ENCODE measurements at regions not wholly inside any gene's neighbourhood (a gene's known extent, or its start where the extent isn't known, plus 50 kb on each side); places are given as distances from the start of the nearest gene placed in this dataset.

GRCh38 chr2:200725596-200725995 lies 86.1 kb upstream of the BZW1 start:
- DNase-seq, result no peak

GRCh38 chr2:200728630-200729029 lies 83.1 kb upstream of the BZW1 start:
- no peak for DNase-seq

GRCh38 chr2:200730302-200730701 lies 81.4 kb upstream of the BZW1 start:
- no peak for DNase-seq

GRCh38 chr2:200730960-200731359 lies 80.8 kb upstream of the BZW1 start:
- DNase-seq, result no peak

- peak; percentile 15 to 33 for DNase-seq
These were observed 78.8 kb upstream of the BZW1 start for GRCh38 chr2:200732866-200733265.

- no peak for DNase-seq
These were observed 78.0 kb upstream of the BZW1 start for GRCh38 chr2:200733713-200734198.

GRCh38 chr2:200735061-200735460 lies 76.6 kb upstream of the BZW1 start:
- DNase-seq, result no peak

- no peak for DNase-seq
These were observed 75.0 kb upstream of the BZW1 start for GRCh38 chr2:200736646-200737274.

GRCh38 chr2:200737585-200737984 lies 74.1 kb upstream of the BZW1 start:
- DNase-seq, result no peak

- DNase-seq, result no peak
These were observed 73.1 kb upstream of the BZW1 start for GRCh38 chr2:200738590-200738989.

- DNase-seq, result no peak
These were observed 70.8 kb upstream of the BZW1 start for GRCh38 chr2:200740907-200741306.

GRCh38 chr2:200741468-200742202 lies 70.1 kb upstream of the BZW1 start:
- no peak for DNase-seq

- DNase-seq, result no peak
These were observed 69.3 kb upstream of the BZW1 start for GRCh38 chr2:200742426-200742825.

- DNase-seq, result no peak
These were observed 68.6 kb upstream of the BZW1 start for GRCh38 chr2:200743042-200743676.

- no peak for DNase-seq
These were observed 67.5 kb upstream of the BZW1 start for GRCh38 chr2:200744201-200744602.

- no peak for DNase-seq
These were observed 65.4 kb upstream of the BZW1 start for GRCh38 chr2:200746301-200746700.

- peak in 1 of 2 donors; percentile 19 for DNase-seq
These were observed 63.8 kb upstream of the BZW1 start for GRCh38 chr2:200747668-200748618.

GRCh38 chr2:200748779-200749178 lies 62.9 kb upstream of the BZW1 start:
- DNase-seq, result peak; percentile 84 to 94

GRCh38 chr2:200749631-200750322 lies 61.9 kb upstream of the BZW1 start:
- DNase-seq, result peak; percentile 8 to 18

- no peak for DNase-seq
These were observed 61.3 kb upstream of the BZW1 start for GRCh38 chr2:200750323-200750910.

- DNase-seq, result no peak
These were observed 59.9 kb upstream of the BZW1 start for GRCh38 chr2:200751786-200752185.

GRCh38 chr2:200752332-200752731 lies 59.4 kb upstream of the BZW1 start:
- DNase-seq, result no peak

Data from inflammatory macrophage (primary cell).